Panc1 (cell line): ENCODE measurements at regions not wholly inside any gene's neighbourhood (a gene's known extent, or its start where the extent isn't known, plus 50 kb on each side); places are given as distances from the start of the nearest gene placed in this dataset.
"Not testable (repeated sequence)": the region's sequence is repeated elsewhere in the genome, so short reads cannot be mapped to it uniquely, and the experiment has no call there.

ENCODE experiments used
- CTCF ChIP-seq: fragments of 450-650 bp; IDR thresholded peaks from 2 replicates; pipeline ENCODE4 v1.5.1; 2017; ENCODE audit warnings: mild to moderate bottlenecking
- REST ChIP-seq, 2 experiments: IDR thresholded peaks; 2 replicates each; pipeline ENCODE4 v1.6.1; 2011 to 2012; ENCODE audit warnings: low read depth in 2 of 2, control low read depth in 1 of 2, low read length in 1 of 2, mild to moderate bottlenecking in 1 of 2, moderate library complexity in 1 of 2; ENCODE audit not compliant: insufficient read depth in 1 of 2
- SIN3A ChIP-seq: IDR thresholded peaks from 2 replicates; pipeline ENCODE4 v1.6.1; 2012; ENCODE audit warnings: low read depth, mild to moderate bottlenecking, low read length, moderate library complexity, borderline replicate concordance; ENCODE audit not compliant: insufficient read depth

DNA sequence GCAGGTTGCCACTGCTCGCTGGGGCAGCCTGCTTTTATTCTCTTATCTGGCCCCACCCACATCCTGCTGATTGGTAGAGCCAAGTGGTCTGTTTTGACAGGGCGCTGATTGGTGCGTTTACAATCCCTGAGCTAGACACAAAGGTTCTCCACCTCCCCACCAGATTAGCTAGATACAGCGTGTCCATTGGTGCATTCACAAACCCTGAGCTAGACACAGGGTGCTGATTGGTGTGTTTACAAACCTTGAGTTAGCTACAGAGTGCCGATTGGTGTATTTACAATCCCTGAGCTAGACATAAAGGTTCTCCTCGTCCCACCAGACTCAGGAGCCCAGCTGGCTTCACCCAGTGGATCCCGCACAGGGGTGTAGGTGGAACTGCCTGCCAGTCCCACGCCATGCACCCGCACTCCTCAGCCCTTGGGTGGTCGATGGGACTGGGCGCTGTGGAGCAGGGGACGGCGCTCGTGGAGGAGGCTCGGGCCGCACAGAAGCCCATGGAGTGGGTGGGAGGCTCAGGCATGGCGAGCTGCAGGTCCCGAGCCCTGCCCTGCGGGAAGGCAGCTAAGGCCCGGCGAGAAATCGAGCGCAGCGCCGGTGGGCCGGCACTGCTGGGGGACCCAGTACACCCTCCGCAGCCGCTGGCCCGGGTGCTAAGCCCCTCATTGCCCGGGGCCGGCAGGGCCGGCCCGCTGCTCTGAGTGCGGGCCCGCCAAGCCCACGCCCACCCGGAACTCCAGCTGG, 1526.2 kb downstream of the SI start:
- not testable (repeated sequence) for TF ChIP-seq CTCF; SIN3A; REST (IDR thresholded peaks at IDR 0.05; ENCODE audit: insufficient read depth in 1 of 2, low read depth in 2 of 2, low read length in 1 of 2)
